Keratinocyte (primary cell): ENCODE measurements at regions not wholly inside any gene's neighbourhood (a gene's known extent, or its start where the extent isn't known, plus 50 kb on each side); places are given as distances from the start of the nearest gene placed in this dataset.

Experiments
- CTCF ChIP-seq, 3 experiments: IDR thresholded peaks in 1 of 3; conservative IDR thresholded peaks in 1 of 3; optimal IDR thresholded peaks in 1 of 3; 2 replicates in 2 of 3; 3 replicates in 1 of 3; pipeline versions ENCODE3 to v1.5.1; 2011; ENCODE audit warnings: low read length in 3 of 3, mild to moderate bottlenecking in 3 of 3, moderate library complexity in 2 of 3, control low read depth in 1 of 3, inconsistent platforms in 1 of 3; ENCODE audit not compliant: insufficient read depth in 2 of 3; ENCODE audit errors: extremely low read depth in 1 of 3
- EZH2 ChIP-seq: IDR thresholded peaks from one replicate; pipeline ENCODE4 v1.6.1; 2012; ENCODE audit warnings: inconsistent platforms, mild to moderate bottlenecking, low read length, moderate library complexity

GRCh38 chr12:77151030-77151429 lies 85.7 kb upstream of the E2F7 start:
- no peak for TF ChIP-seq CTCF (optimal IDR thresholded peaks at IDR 0.05 in 1 of 3, IDR thresholded peaks at IDR 0.05 in 1 of 3, conservative IDR thresholded peaks at IDR 0.05 in 1 of 3; ENCODE audit: extremely low read depth in 1 of 3, insufficient read depth in 2 of 3, low read length in 3 of 3)
- no peak for TF ChIP-seq EZH2
